SK-N-SH (cell line): ENCODE measurements at regions not wholly inside any gene's neighbourhood (a gene's known extent, or its start where the extent isn't known, plus 50 kb on each side); places are given as distances from the start of the nearest gene placed in this dataset.
"Not testable (repeated sequence)": the region's sequence is repeated elsewhere in the genome, so short reads cannot be mapped to it uniquely, and the experiment has no call there.

Experiments used
- EP300 ChIP-seq, 2 experiments: IDR thresholded peaks; 2 replicates each; pipeline versions ENCODE4 v1.4.0 to v1.6.1; 2012; ENCODE audit warnings: borderline replicate concordance in 1 of 2, low read depth in 1 of 2, low read length in 1 of 2
- MEF2A ChIP-seq: IDR thresholded peaks from 2 replicates; pipeline ENCODE4 v1.4.0; 2012; ENCODE audit warnings: low read depth, borderline replicate concordance
- RXRA ChIP-seq: IDR thresholded peaks from 2 replicates; pipeline ENCODE4 v1.4.0; 2012; ENCODE audit warnings: low read depth, mild to moderate bottlenecking, borderline replicate concordance
- SMC3 ChIP-seq: IDR thresholded peaks from 2 replicates; pipeline ENCODE4 v1.6.1; 2012; ENCODE audit warnings: low read depth, low read length, improper control_type of control experiment
- TF ChIP-seq, protein P1 (sequence below): IDR thresholded peaks from 2 replicates; pipeline ENCODE4; 2012
- TF ChIP-seq, protein P2 (sequence below): fragments of 200-600 bp; sonication (generic); IDR thresholded peaks from 2 replicates; pipeline ENCODE4 v1.6.1; 2017; ENCODE audit warnings: antibody characterized with exemption, mild to moderate bottlenecking, moderate library complexity

DNA sequence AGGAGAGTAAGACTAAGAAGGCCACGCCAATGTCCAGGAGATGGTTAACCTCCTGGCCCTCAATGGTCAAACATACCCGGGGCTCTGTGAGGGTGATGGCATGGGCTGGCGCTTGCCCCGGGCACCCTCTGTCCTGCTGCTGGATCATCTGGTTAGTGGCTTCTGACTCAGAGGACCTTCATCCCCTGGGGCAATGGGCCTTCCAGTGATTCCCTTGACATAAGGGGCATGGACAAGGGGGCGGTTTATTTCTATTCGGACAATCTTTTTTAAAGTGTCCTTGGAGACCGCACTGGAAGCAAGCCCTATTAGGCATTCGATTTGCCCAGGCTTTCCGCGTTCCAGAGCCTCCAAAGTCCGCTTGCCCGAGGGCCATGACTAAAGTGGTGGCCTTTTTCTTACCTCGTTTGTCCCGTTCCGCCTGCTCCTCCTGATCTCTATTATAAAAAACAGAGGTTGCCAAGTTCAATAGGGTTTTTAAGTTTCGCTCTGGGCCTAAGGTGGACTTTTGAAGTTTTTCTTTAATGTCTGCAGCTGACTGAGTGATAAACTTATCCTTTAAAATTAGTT is 93.4 kb upstream of the RHOBTB1 start:
- not testable (repeated sequence) for TF ChIP-seq SMC3; MEF2A; EP300 (IDR thresholded peaks at IDR 0.05; ENCODE audit: borderline replicate concordance in 1 of 2, low read depth in 1 of 2, low read length in 1 of 2); RXRA
- TF ChIP-seq, protein P1, sequence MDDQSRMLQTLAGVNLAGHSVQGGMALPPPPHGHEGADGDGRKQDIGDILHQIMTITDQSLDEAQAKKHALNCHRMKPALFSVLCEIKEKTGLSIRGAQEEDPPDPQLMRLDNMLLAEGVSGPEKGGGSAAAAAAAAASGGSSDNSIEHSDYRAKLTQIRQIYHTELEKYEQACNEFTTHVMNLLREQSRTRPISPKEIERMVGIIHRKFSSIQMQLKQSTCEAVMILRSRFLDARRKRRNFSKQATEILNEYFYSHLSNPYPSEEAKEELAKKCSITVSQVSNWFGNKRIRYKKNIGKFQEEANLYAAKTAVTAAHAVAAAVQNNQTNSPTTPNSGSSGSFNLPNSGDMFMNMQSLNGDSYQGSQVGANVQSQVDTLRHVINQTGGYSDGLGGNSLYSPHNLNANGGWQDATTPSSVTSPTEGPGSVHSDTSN, result not testable (repeated sequence)
- TF ChIP-seq, protein P2, sequence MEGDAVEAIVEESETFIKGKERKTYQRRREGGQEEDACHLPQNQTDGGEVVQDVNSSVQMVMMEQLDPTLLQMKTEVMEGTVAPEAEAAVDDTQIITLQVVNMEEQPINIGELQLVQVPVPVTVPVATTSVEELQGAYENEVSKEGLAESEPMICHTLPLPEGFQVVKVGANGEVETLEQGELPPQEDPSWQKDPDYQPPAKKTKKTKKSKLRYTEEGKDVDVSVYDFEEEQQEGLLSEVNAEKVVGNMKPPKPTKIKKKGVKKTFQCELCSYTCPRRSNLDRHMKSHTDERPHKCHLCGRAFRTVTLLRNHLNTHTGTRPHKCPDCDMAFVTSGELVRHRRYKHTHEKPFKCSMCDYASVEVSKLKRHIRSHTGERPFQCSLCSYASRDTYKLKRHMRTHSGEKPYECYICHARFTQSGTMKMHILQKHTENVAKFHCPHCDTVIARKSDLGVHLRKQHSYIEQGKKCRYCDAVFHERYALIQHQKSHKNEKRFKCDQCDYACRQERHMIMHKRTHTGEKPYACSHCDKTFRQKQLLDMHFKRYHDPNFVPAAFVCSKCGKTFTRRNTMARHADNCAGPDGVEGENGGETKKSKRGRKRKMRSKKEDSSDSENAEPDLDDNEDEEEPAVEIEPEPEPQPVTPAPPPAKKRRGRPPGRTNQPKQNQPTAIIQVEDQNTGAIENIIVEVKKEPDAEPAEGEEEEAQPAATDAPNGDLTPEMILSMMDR, result not testable (repeated sequence)
